ENCODE measurements at regions not wholly inside any gene's neighbourhood (a gene's known extent, or its start where the extent isn't known, plus 50 kb on each side); places are given as distances from the start of the nearest gene placed in this dataset.

GRCh38 chr5:133838286-133838685, 130.1 kb downstream of the C5orf15 start:
- Histone ChIP-seq H3K4me3 (ENCODE audit: low read length) (no peak overlapping the region), H3K9ac (ENCODE audit: low read length) (no peak overlapping the region), H3K36me3 (ENCODE audit: control insufficient read depth, insufficient read depth, low read length) (no peaks in the 10 kb centered on the region), H3K9me3 (ENCODE audit: control insufficient read depth, low read length) (no peaks in the 10 kb centered on the region), H3K27me3 (ENCODE audit: control insufficient read depth, insufficient read depth, low read length) (no peaks in the 10 kb centered on the region), H3K4me1 (ENCODE audit: control insufficient read depth, insufficient read depth, low read length) (peaks cover 19% of the 10 kb centered on the region)

- Histone ChIP-seq H3K4me3 (ENCODE audit: low read length) (no peak overlapping the region), H3K4me1 (ENCODE audit: control insufficient read depth, insufficient read depth, low read length) (peaks cover 10% of the 10 kb centered on the region), H3K9ac (ENCODE audit: low read length) (no peak overlapping the region)
Measured at GRCh38 chr5:133831491-133832224, 136.8 kb downstream of the C5orf15 start.

GRCh38 chr5:133830911-133831310, 137.5 kb downstream of the C5orf15 start:
- H3K4me1 ChIP-seq (ENCODE audit: control insufficient read depth, insufficient read depth, low read length), result peaks cover 10% of the 10 kb centered on the region
- no peaks in the 10 kb centered on the region for H3K36me3 ChIP-seq (ENCODE audit: control insufficient read depth, insufficient read depth, low read length)
- no peaks in the 10 kb centered on the region for H3K27me3 ChIP-seq (ENCODE audit: control insufficient read depth, insufficient read depth, low read length)
- H3K9ac ChIP-seq (ENCODE audit: low read length), result no peak overlapping the region
- H3K4me3 ChIP-seq (ENCODE audit: low read length), result no peak overlapping the region
- no peaks in the 10 kb centered on the region for H3K9me3 ChIP-seq (ENCODE audit: control insufficient read depth, low read length)

More at GRCh38 chr5:133831491-133832224, 136.8 kb downstream of the C5orf15 start:
- H3K36me3 ChIP-seq (ENCODE audit: control insufficient read depth, insufficient read depth, low read length), result no peaks in the 10 kb centered on the region
- no peaks in the 10 kb centered on the region for H3K9me3 ChIP-seq (ENCODE audit: control insufficient read depth, low read length)
- no peaks in the 10 kb centered on the region for H3K27me3 ChIP-seq (ENCODE audit: control insufficient read depth, insufficient read depth, low read length)

GRCh38 chr5:133830281-133830680, 138.1 kb downstream of the C5orf15 start:
- Histone ChIP-seq H3K9ac (ENCODE audit: low read length) (no peak overlapping the region), H3K36me3 (ENCODE audit: control insufficient read depth, insufficient read depth, low read length) (no peaks in the 10 kb centered on the region), H3K9me3 (ENCODE audit: control insufficient read depth, low read length) (no peaks in the 10 kb centered on the region), H3K4me1 (ENCODE audit: control insufficient read depth, insufficient read depth, low read length) (peaks cover 10% of the 10 kb centered on the region), H3K27me3 (ENCODE audit: control insufficient read depth, insufficient read depth, low read length) (no peaks in the 10 kb centered on the region), H3K4me3 (ENCODE audit: low read length) (no peak overlapping the region)

GRCh38 chr5:133829786-133830185, 138.6 kb downstream of the C5orf15 start:
- no peaks in the 10 kb centered on the region for H3K9me3 ChIP-seq (ENCODE audit: control insufficient read depth, low read length)
- H3K4me1 ChIP-seq (ENCODE audit: control insufficient read depth, insufficient read depth, low read length), result peaks cover 10% of the 10 kb centered on the region
- H3K27me3 ChIP-seq (ENCODE audit: control insufficient read depth, insufficient read depth, low read length), result no peaks in the 10 kb centered on the region
- H3K9ac ChIP-seq (ENCODE audit: low read length), result no peak overlapping the region
- no peak overlapping the region for H3K4me3 ChIP-seq (ENCODE audit: low read length)
- no peaks in the 10 kb centered on the region for H3K36me3 ChIP-seq (ENCODE audit: control insufficient read depth, insufficient read depth, low read length)

GRCh38 chr5:133828722-133829121, 139.7 kb downstream of the C5orf15 start:
- no peaks in the 10 kb centered on the region for H3K27me3 ChIP-seq (ENCODE audit: control insufficient read depth, insufficient read depth, low read length)
- H3K36me3 ChIP-seq (ENCODE audit: control insufficient read depth, insufficient read depth, low read length), result no peaks in the 10 kb centered on the region
- no peaks in the 10 kb centered on the region for H3K9me3 ChIP-seq (ENCODE audit: control insufficient read depth, low read length)
- no peak overlapping the region for H3K4me3 ChIP-seq (ENCODE audit: low read length)
- no peak overlapping the region for H3K9ac ChIP-seq (ENCODE audit: low read length)
- peaks cover 10% of the 10 kb centered on the region for H3K4me1 ChIP-seq (ENCODE audit: control insufficient read depth, insufficient read depth, low read length)

- peaks cover 10% of the 10 kb centered on the region for H3K4me1 ChIP-seq (ENCODE audit: control insufficient read depth, insufficient read depth, low read length)
- H3K36me3 ChIP-seq (ENCODE audit: control insufficient read depth, insufficient read depth, low read length), result no peaks in the 10 kb centered on the region
- H3K9me3 ChIP-seq (ENCODE audit: control insufficient read depth, low read length), result no peaks in the 10 kb centered on the region
- H3K4me3 ChIP-seq (ENCODE audit: low read length), result no peak overlapping the region
- H3K27me3 ChIP-seq (ENCODE audit: control insufficient read depth, insufficient read depth, low read length), result no peaks in the 10 kb centered on the region
- H3K9ac ChIP-seq (ENCODE audit: low read length), result no peak overlapping the region
Measured at GRCh38 chr5:133827830-133828229, 140.6 kb downstream of the C5orf15 start.

GRCh38 chr5:133827011-133827410, 141.4 kb downstream of the C5orf15 start:
- Histone ChIP-seq H3K27me3 (ENCODE audit: control insufficient read depth, insufficient read depth, low read length) (no peaks in the 10 kb centered on the region), H3K4me1 (ENCODE audit: control insufficient read depth, insufficient read depth, low read length) (peaks cover 5% of the 10 kb centered on the region), H3K9ac (ENCODE audit: low read length) (no peak overlapping the region), H3K4me3 (ENCODE audit: low read length) (no peak overlapping the region), H3K36me3 (ENCODE audit: control insufficient read depth, insufficient read depth, low read length) (no peaks in the 10 kb centered on the region), H3K9me3 (ENCODE audit: control insufficient read depth, low read length) (no peaks in the 10 kb centered on the region)

GRCh38 chr5:133825631-133826289, 142.7 kb downstream of the C5orf15 start:
- Histone ChIP-seq H3K4me3 (ENCODE audit: low read length) (no peak overlapping the region), H3K4me1 (ENCODE audit: control insufficient read depth, insufficient read depth, low read length) (peaks cover 8% of the 10 kb centered on the region), H3K9ac (ENCODE audit: low read length) (no peak overlapping the region), H3K9me3 (ENCODE audit: control insufficient read depth, low read length) (no peaks in the 10 kb centered on the region), H3K36me3 (ENCODE audit: control insufficient read depth, insufficient read depth, low read length) (no peaks in the 10 kb centered on the region), H3K27me3 (ENCODE audit: control insufficient read depth, insufficient read depth, low read length) (no peaks in the 10 kb centered on the region)

- Histone ChIP-seq H3K4me3 (ENCODE audit: low read length) (no peak overlapping the region), H3K9ac (ENCODE audit: low read length) (no peak overlapping the region), H3K27me3 (ENCODE audit: control insufficient read depth, insufficient read depth, low read length) (no peaks in the 10 kb centered on the region), H3K4me1 (ENCODE audit: control insufficient read depth, insufficient read depth, low read length) (peaks cover 18% of the 10 kb centered on the region), H3K9me3 (ENCODE audit: control insufficient read depth, low read length) (no peaks in the 10 kb centered on the region), H3K36me3 (ENCODE audit: control insufficient read depth, insufficient read depth, low read length) (no peaks in the 10 kb centered on the region)
Measured at GRCh38 chr5:133824661-133825254, 143.7 kb downstream of the C5orf15 start.

GRCh38 chr5:133821889-133822288, 146.5 kb downstream of the C5orf15 start:
- H3K36me3 ChIP-seq (ENCODE audit: control insufficient read depth, insufficient read depth, low read length), result no peaks in the 10 kb centered on the region
- no peaks in the 10 kb centered on the region for H3K27me3 ChIP-seq (ENCODE audit: control insufficient read depth, insufficient read depth, low read length)
- H3K4me3 ChIP-seq (ENCODE audit: low read length), result no peak overlapping the region
- H3K9ac ChIP-seq (ENCODE audit: low read length), result no peak overlapping the region
- H3K4me1 ChIP-seq (ENCODE audit: control insufficient read depth, insufficient read depth, low read length), result peaks cover 36% of the 10 kb centered on the region
- H3K9me3 ChIP-seq (ENCODE audit: control insufficient read depth, low read length), result no peaks in the 10 kb centered on the region

GRCh38 chr5:133821311-133821741, 147.1 kb downstream of the C5orf15 start:
- Histone ChIP-seq H3K4me3 (ENCODE audit: low read length) (no peak overlapping the region), H3K36me3 (ENCODE audit: control insufficient read depth, insufficient read depth, low read length) (no peaks in the 10 kb centered on the region), H3K27me3 (ENCODE audit: control insufficient read depth, insufficient read depth, low read length) (no peaks in the 10 kb centered on the region), H3K4me1 (ENCODE audit: control insufficient read depth, insufficient read depth, low read length) (peaks cover 40% of the 10 kb centered on the region), H3K9me3 (ENCODE audit: control insufficient read depth, low read length) (no peaks in the 10 kb centered on the region), H3K9ac (ENCODE audit: low read length) (no peak overlapping the region)

Data from mucosa of stomach (tissue), 1 donor.